Ovary (tissue), 7 donors: ENCODE measurements at regions not wholly inside any gene's neighbourhood (a gene's known extent, or its start where the extent isn't known, plus 50 kb on each side); places are given as distances from the start of the nearest gene placed in this dataset.

Experiments used
- DNase-seq, 5 donors: peaks; one replicate each; pipeline ENCODE4 v3.0.0-alpha.2; 2019 to 2020
- H3K27ac ChIP-seq, 2 donors: fragments of 200-600 bp; one replicate each; pipeline versions ENCODE4 v1.5.1 to v1.8.0; 2019 to 2022
- H3K27me3 ChIP-seq: fragments of 200-600 bp; one replicate; pipeline ENCODE4 v1.8.0; 2022
- H3K36me3 ChIP-seq: fragments of 200-600 bp; sonication (generic); one replicate; pipeline ENCODE4 v1.5.1; 2019
- H3K4me1 ChIP-seq: one replicate; pipeline ENCODE4 v1.8.1; 2013; ENCODE audit warnings: mild to moderate bottlenecking, moderate library complexity; ENCODE audit not compliant: insufficient read depth
- H3K4me3 ChIP-seq: fragments of 200-600 bp; sonication (generic); one replicate; pipeline ENCODE4 v1.5.1; 2017
- H3K9me3 ChIP-seq, 2 donors: fragments of 200-600 bp in 1 of 2; sonication (generic) in 1 of 2; one replicate each; pipeline versions ENCODE4 v1.5.1 to v1.8.1; 2013 to 2019; ENCODE audit warnings: mild to moderate bottlenecking in 1 of 2, moderate library complexity in 1 of 2
- CTCF ChIP-seq, 3 donors: fragments of 450-650 bp in 2 of 3; fragments of 200-600 bp in 1 of 3; IDR thresholded peaks; one replicate each; pipeline versions ENCODE4 v1.5.1 to v1.8.0; 2016 to 2022; ENCODE audit warnings: antibody characterized with exemption in 3 of 3, mild to moderate bottlenecking in 1 of 3
- EP300 ChIP-seq: sonication (generic); formaldehyde crosslinking; IDR thresholded peaks from one replicate; pipeline ENCODE4 v1.6.1; 2017; ENCODE audit warnings: antibody characterized with exemption
- POLR2A ChIP-seq: fragments of 450-650 bp; IDR thresholded peaks from one replicate; pipeline ENCODE4 v1.6.1; 2017; ENCODE audit warnings: antibody characterized with exemption, mild to moderate bottlenecking, moderate library complexity
- WGBS, 3 donors: extraction: QIAGEN DNeasy Blood & Tissue Kit in 1 of 3; methylation state at CpG; one replicate each; pipeline versions ENCODE4 v1.1.5 to v1.1.7; 2013 to 2017; 5-methylcytosine and 5-hydroxymethylcytosine counted together
- intact Hi-C, 4 donors: fragments of 100-400 bp; cut with DNase I; formaldehyde crosslinking; loops; one replicate each; pipeline versions ENCODE4 v1.11.0 to v1.15.1; 2022 to 2023
- donor health status: DM: no; HTN: no; CAD: no; lungs with moderate emphysema.
- donor health status: DM: no; HTN: no; CAD: no.
- donor health status: Bipolar disorder and iron deficiency.
- donor health status: DM: no; HTN: no; CAD: no.
- donor health status: DM: yes; HTN: yes; CAD: no.

- Histone ChIP-seq H3K9me3 (no peaks in the 10 kb centered on the region), H3K27ac (no peak overlapping the region), H3K4me3 (no peak overlapping the region), H3K36me3 (no peaks in the 10 kb centered on the region), H3K27me3 (no peaks in the 10 kb centered on the region), H3K4me1 (no peaks in the 10 kb centered on the region)
- DNase-seq = no peak
- WGBS, 3 donors = 82 to 87% (median 87%) methylated on average over 1 of the region's 1 CpG
- TF ChIP-seq CTCF (IDR thresholded peaks at IDR 0.05) = no peak
- no peak for TF ChIP-seq EP300
- TF ChIP-seq POLR2A = no peak
- intact Hi-C loops = no loop called here
Measured at GRCh38 chr3:82103241-82103640, 341.8 kb upstream of the GBE1 start.

- H3K4me3 ChIP-seq = no peak overlapping the region
- no peak overlapping the region for H3K27ac ChIP-seq
- no peaks in the 10 kb centered on the region for H3K27me3 ChIP-seq
- TF ChIP-seq CTCF (IDR thresholded peaks at IDR 0.05) (no peak), EP300 (no peak), POLR2A (no peak)
- no peaks in the 10 kb centered on the region for H3K36me3 ChIP-seq
- no peaks in the 10 kb centered on the region for H3K9me3 ChIP-seq
- WGBS, 3 donors = 49 to 51% (median 51%) methylated on average over 3 of the region's 3 CpGs
- DNase-seq = no peak
- intact Hi-C loops = no loop called here
- H3K4me1 ChIP-seq = no peaks in the 10 kb centered on the region
Measured at GRCh38 chr3:82100378-82100777, 338.9 kb upstream of the GBE1 start.

GRCh38 chr3:82093641-82094040, 332.2 kb upstream of the GBE1 start:
- Histone ChIP-seq H3K36me3 (no peaks in the 10 kb centered on the region), H3K4me1 (no peaks in the 10 kb centered on the region), H3K4me3 (no peak overlapping the region), H3K9me3 (no peaks in the 10 kb centered on the region), H3K27ac (no peak overlapping the region), H3K27me3 (no peaks in the 10 kb centered on the region)
- DNase-seq = no peak
- TF ChIP-seq POLR2A (no peak), EP300 (no peak), CTCF (IDR thresholded peaks at IDR 0.05) (no peak)
- WGBS, 3 donors = 32 to 69% (median 36%) methylated on average over 3 of the region's 3 CpGs
- intact Hi-C loops = no loop called here

- TF ChIP-seq CTCF (IDR thresholded peaks at IDR 0.05) (no peak), EP300 (no peak), POLR2A (no peak)
- DNase-seq = no peak
- Histone ChIP-seq H3K9me3 (no peaks in the 10 kb centered on the region), H3K4me1 (no peaks in the 10 kb centered on the region), H3K27me3 (no peaks in the 10 kb centered on the region), H3K36me3 (no peaks in the 10 kb centered on the region), H3K27ac (no peak overlapping the region), H3K4me3 (no peak overlapping the region)
- intact Hi-C loops = no loop called here
- 79 to 80% (median 80%) methylated on average over 3 of the region's 3 CpGs for WGBS, 3 donors
Measured at GRCh38 chr3:82088749-82089148, 327.3 kb upstream of the GBE1 start.

GRCh38 chr3:82087958-82088357, 326.5 kb upstream of the GBE1 start:
- TF ChIP-seq POLR2A (no peak), EP300 (no peak)
- intact Hi-C loops = no loop called here

More at GRCh38 chr3:82087958-82088357, 326.5 kb upstream of the GBE1 start:
- Histone ChIP-seq H3K27ac (no peak overlapping the region), H3K4me3 (no peak overlapping the region), H3K4me1 (no peaks in the 10 kb centered on the region), H3K36me3 (no peaks in the 10 kb centered on the region), H3K9me3 (no peaks in the 10 kb centered on the region), H3K27me3 (no peaks in the 10 kb centered on the region)
- no peak for DNase-seq
- 74 to 84% (median 75%) methylated on average over 2 of the region's 2 CpGs for WGBS, 3 donors
